ENCODE measurements at regions not wholly inside any gene's neighbourhood (a gene's known extent, or its start where the extent isn't known, plus 50 kb on each side); places are given as distances from the start of the nearest gene placed in this dataset.
A peak's percentile ranks its signal among the peaks of the same experiment; 100 is the strongest.

DNA sequence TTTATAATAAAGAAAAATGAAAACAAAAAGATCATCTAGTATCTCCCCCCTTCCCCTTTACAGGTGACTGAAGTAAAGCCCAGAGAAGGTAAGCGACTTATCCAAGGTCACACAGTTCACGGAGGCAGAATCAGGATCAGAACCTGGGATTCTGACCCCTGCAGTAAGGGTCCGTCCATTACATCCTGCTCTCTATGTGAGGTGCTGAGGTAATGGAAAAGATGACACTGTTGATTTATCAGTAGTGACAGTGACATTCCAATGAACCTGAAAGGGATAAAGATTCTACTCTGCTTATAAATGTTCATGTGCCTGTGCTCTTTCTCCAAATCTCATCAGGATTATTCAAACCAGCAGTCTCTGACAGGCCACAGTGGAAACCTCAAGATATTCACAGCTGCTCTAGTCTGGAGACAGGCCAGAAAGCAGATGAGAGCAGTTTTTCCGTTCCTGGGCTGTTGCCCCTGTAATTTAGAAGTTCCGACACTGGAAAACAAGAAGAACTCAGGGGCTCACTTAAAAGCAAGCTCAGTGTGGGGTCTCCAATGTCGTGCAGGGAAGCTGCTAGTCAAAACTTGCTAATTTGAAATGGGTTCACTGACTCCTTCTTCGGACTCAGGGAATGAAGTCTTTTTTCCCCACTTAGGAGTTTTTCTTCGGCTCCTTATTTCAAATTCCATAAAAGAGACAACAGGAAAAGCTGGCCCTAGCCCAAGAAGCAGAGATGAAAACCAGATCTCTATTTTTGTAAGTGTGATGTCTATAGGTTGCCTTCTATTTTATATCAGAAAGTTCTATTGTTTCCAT, 131.8 kb upstream of the EEA1 start:
- H3K4me3 Mint-ChIP-seq, result 0 out of 2 replicates have a peak overlapping the region, but pooled peaks have one; percentile 27
- DNase-seq, result no peak
- H3K9me3 Mint-ChIP-seq, result no peaks in the 10 kb centered on the region
- no peaks in the 10 kb centered on the region for H3K36me3 Mint-ChIP-seq (ENCODE audit: low read depth)
- no peak for TF ChIP-seq CTCF (IDR thresholded peaks at IDR 0.05)
- H3K27ac Mint-ChIP-seq, result no peak overlapping the region
- H3K4me1 Mint-ChIP-seq (ENCODE audit: low read depth), result peaks cover 8% of the 10 kb centered on the region
- H3K27me3 Mint-ChIP-seq (ENCODE audit: insufficient read depth), result peaks cover 23% of the 10 kb centered on the region

GRCh38 chr12:93061473-93062419, 132.7 kb upstream of the EEA1 start:
- TF ChIP-seq CTCF (IDR thresholded peaks at IDR 0.05), result no peak
- no peak overlapping the region for H3K27ac Mint-ChIP-seq
- H3K9me3 Mint-ChIP-seq, result no peaks in the 10 kb centered on the region
- no peaks in the 10 kb centered on the region for H3K36me3 Mint-ChIP-seq (ENCODE audit: low read depth)
- H3K4me3 Mint-ChIP-seq, result no peak overlapping the region
- no peak for DNase-seq
- H3K27me3 Mint-ChIP-seq (ENCODE audit: insufficient read depth), result peaks cover 25% of the 10 kb centered on the region
- H3K4me1 Mint-ChIP-seq (ENCODE audit: low read depth), result peaks cover 8% of the 10 kb centered on the region

GRCh38 chr12:93065896-93066295, 136.8 kb upstream of the EEA1 start:
- H3K4me1 Mint-ChIP-seq (ENCODE audit: low read depth), result peaks cover 21% of the 10 kb centered on the region
- DNase-seq, result no peak
- no peaks in the 10 kb centered on the region for H3K36me3 Mint-ChIP-seq (ENCODE audit: low read depth)
- no peaks in the 10 kb centered on the region for H3K9me3 Mint-ChIP-seq
- no peak overlapping the region for H3K4me3 Mint-ChIP-seq
- peaks cover 20% of the 10 kb centered on the region for H3K27me3 Mint-ChIP-seq (ENCODE audit: insufficient read depth)
- TF ChIP-seq CTCF (IDR thresholded peaks at IDR 0.05), result no peak
- no peak overlapping the region for H3K27ac Mint-ChIP-seq

- Mint-ChIP-seq H3K4me3 (no peak overlapping the region), H3K9me3 (no peaks in the 10 kb centered on the region), H3K27ac (no peak overlapping the region), H3K4me1 (ENCODE audit: low read depth) (peaks cover 17% of the 10 kb centered on the region; the same call in 1 of the 2 replicates), H3K36me3 (ENCODE audit: low read depth) (no peaks in the 10 kb centered on the region), H3K27me3 (ENCODE audit: insufficient read depth) (peaks cover 18% of the 10 kb centered on the region)
- DNase-seq, result no peak
- no peak for TF ChIP-seq CTCF (IDR thresholded peaks at IDR 0.05)
Measured at GRCh38 chr12:93072340-93072739, 143.2 kb upstream of the EEA1 start.

GRCh38 chr12:93073324-93073723, 144.2 kb upstream of the EEA1 start:
- no peaks in the 10 kb centered on the region for H3K36me3 Mint-ChIP-seq (ENCODE audit: low read depth)
- no peak overlapping the region for H3K4me3 Mint-ChIP-seq
- no peak for DNase-seq
- TF ChIP-seq CTCF (IDR thresholded peaks at IDR 0.05), result no peak
- H3K4me1 Mint-ChIP-seq (ENCODE audit: low read depth), result peaks cover 17% of the 10 kb centered on the region
- H3K27me3 Mint-ChIP-seq (ENCODE audit: insufficient read depth), result peaks cover 18% of the 10 kb centered on the region
- H3K27ac Mint-ChIP-seq, result no peak overlapping the region
- H3K9me3 Mint-ChIP-seq, result no peaks in the 10 kb centered on the region
